GM20000 (cell line): ENCODE measurements at regions not wholly inside any gene's neighbourhood (a gene's known extent, or its start where the extent isn't known, plus 50 kb on each side); places are given as distances from the start of the nearest gene placed in this dataset.

Experiments used
- DNase-seq: peaks from one replicate; pipeline ENCODE4 v3.0.0; 2012; ENCODE audit warnings: low spot score
- CTCF ChIP-seq: IDR thresholded peaks from 2 replicates; pipeline ENCODE4 v1.5.1; 2012; ENCODE audit warnings: mild to moderate bottlenecking, control low read depth; ENCODE audit errors: extremely low read depth, missing control alignments

GRCh38 chr15:29345549-29346525 lies 76.2 kb upstream of the NSMCE3 start:
- TF ChIP-seq CTCF: no peak

GRCh38 chr15:29344474-29344873 lies 74.9 kb upstream of the NSMCE3 start:
- DNase-seq: no peak
- TF ChIP-seq CTCF: no peak

More at GRCh38 chr15:29345549-29346525, 76.2 kb upstream of the NSMCE3 start:
- no peak for DNase-seq

GRCh38 chr15:29343229-29343628 lies 73.6 kb upstream of the NSMCE3 start:
- TF ChIP-seq CTCF: no peak

GRCh38 chr15:29342201-29342600 lies 72.6 kb upstream of the NSMCE3 start:
- TF ChIP-seq CTCF: no peak
- no peak for DNase-seq

More at GRCh38 chr15:29343229-29343628, 73.6 kb upstream of the NSMCE3 start:
- no peak for DNase-seq

- TF ChIP-seq CTCF: no peak
- DNase-seq: no peak
Observed at GRCh38 chr15:29337156-29337959, 67.7 kb upstream of the NSMCE3 start.

GRCh38 chr15:29334544-29334943 lies 64.9 kb upstream of the NSMCE3 start:
- no peak for TF ChIP-seq CTCF
- no peak for DNase-seq

- TF ChIP-seq CTCF: no peak
- no peak for DNase-seq
Observed at GRCh38 chr15:29333261-29333660, 63.6 kb upstream of the NSMCE3 start.
